ENCODE measurements at regions not wholly inside any gene's neighbourhood (a gene's known extent, or its start where the extent isn't known, plus 50 kb on each side); places are given as distances from the start of the nearest gene placed in this dataset.

DNA sequence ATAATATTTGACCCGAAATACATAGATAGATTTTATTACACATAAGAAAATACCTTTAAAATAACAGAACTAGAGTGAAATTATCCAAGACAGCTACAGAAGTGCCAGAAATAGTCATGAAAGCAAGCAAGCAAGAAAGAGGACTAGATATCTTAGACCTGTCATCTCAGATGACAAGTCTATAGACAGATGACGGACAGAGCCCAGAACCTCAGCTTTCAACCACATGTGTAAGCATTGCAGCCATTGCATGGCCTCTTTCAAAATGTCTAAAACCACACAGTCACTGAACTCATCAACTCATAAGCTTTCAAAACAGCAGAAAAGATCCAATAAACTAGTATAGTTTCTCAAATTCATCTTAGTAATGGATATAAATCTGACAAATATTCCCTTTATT, 59.8 kb upstream of the FHIT start:
- no peaks in the 10 kb centered on the region for H3K36me3 ChIP-seq
- no peak overlapping the region for H3K4me3 ChIP-seq (ENCODE audit: low read depth, low read length)
- H3K27ac ChIP-seq: no peak overlapping the region
- TF ChIP-seq, protein P1, sequence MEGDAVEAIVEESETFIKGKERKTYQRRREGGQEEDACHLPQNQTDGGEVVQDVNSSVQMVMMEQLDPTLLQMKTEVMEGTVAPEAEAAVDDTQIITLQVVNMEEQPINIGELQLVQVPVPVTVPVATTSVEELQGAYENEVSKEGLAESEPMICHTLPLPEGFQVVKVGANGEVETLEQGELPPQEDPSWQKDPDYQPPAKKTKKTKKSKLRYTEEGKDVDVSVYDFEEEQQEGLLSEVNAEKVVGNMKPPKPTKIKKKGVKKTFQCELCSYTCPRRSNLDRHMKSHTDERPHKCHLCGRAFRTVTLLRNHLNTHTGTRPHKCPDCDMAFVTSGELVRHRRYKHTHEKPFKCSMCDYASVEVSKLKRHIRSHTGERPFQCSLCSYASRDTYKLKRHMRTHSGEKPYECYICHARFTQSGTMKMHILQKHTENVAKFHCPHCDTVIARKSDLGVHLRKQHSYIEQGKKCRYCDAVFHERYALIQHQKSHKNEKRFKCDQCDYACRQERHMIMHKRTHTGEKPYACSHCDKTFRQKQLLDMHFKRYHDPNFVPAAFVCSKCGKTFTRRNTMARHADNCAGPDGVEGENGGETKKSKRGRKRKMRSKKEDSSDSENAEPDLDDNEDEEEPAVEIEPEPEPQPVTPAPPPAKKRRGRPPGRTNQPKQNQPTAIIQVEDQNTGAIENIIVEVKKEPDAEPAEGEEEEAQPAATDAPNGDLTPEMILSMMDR (IDR thresholded peaks at IDR 0.05; ENCODE audit: low read depth, low read length): no peak
- DNase-seq: no peak
- H3K9me3 ChIP-seq (ENCODE audit: severe bottlenecking): no peaks in the 10 kb centered on the region
- H3K27me3 ChIP-seq (ENCODE audit: insufficient read depth, low read depth, severe bottlenecking): no peaks in the 10 kb centered on the region

DNA sequence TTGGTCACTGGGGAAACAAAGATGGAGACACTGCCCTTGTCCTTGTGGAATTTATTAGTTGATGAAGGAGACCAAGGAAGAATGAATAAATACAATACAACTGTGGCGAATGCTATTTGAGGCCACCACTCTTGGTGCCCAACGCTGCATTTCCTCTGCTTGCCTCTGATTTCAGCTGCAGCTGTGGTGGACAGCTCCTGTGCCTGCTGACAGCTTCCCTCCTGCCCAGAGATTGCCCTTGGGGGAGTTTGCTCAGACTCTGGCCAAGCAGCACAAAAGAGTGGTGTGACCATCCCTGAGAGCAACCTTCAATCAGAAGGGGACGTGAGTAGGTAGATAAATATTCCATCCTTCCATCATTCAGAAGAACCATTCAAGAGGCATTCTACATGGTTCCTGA, 64.6 kb upstream of the FHIT start:
- Histone ChIP-seq H3K4me3 (ENCODE audit: low read depth, low read length) (no peak overlapping the region), H3K9me3 (ENCODE audit: severe bottlenecking) (no peaks in the 10 kb centered on the region), H3K27ac (no peak overlapping the region), H3K36me3 (no peaks in the 10 kb centered on the region), H3K27me3 (ENCODE audit: insufficient read depth, low read depth, severe bottlenecking) (no peaks in the 10 kb centered on the region)
- DNase-seq: no peak
- TF ChIP-seq, protein P1 (IDR thresholded peaks at IDR 0.05; ENCODE audit: low read depth, low read length): no peak

DNA sequence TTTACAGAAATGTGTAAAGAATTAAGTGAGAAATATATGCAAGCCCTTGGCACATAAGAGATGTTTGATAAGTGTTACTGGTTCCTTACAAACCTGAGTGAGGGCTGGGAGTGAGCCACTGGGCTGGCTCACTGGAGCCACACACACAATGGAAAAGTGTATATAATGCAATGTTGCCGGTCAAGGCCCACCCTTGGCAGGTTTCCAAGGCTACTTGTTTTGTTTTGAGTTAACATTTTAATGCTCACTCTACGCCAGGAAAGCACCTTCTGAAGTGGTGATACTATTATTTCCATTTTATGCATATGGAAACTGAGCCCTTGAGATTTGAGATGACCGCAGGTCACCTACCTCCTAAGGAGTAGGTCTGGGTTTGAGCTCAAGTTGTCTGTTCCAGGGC, 71.8 kb upstream of the FHIT start:
- no peaks in the 10 kb centered on the region for H3K27me3 ChIP-seq (ENCODE audit: insufficient read depth, low read depth, severe bottlenecking)
- TF ChIP-seq, protein P1 (IDR thresholded peaks at IDR 0.05; ENCODE audit: low read depth, low read length): no peak
- no peak for DNase-seq

DNA sequence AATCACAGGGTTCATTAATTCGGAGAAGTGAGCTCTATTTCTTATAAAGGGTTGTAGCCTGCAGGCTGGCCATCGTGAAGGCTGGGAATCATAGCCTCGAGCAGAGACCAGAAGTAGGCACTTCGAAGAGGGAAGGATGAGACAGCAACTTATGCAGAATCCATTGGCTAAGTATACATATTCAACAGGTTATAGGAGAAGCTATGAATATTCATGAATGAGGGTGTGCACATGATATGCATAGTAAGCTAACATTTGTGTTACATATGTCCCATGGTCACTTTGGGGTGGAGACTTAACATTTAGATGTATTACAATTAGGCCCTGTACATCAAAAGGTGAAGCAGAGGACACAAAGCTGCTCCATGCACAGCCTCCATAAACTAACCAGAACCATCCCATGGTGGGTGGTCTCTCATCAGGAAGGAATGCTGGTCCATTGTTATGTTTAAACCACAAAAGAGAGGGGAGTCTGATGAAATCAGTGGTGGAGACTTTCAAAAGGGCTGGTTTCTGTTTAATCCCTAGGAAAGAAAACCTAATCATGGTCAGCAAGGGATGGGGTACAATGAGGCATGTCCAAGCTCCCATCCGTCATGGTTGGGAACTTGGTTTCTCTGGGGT, 80.8 kb upstream of the FHIT start:
- DNase-seq: no peak

More for the DNA sequence above, 71.8 kb upstream of the FHIT start:
- H3K4me3 ChIP-seq (ENCODE audit: low read depth, low read length): no peak overlapping the region
- H3K36me3 ChIP-seq: no peaks in the 10 kb centered on the region
- no peak overlapping the region for H3K27ac ChIP-seq
- no peaks in the 10 kb centered on the region for H3K9me3 ChIP-seq (ENCODE audit: severe bottlenecking)

DNA sequence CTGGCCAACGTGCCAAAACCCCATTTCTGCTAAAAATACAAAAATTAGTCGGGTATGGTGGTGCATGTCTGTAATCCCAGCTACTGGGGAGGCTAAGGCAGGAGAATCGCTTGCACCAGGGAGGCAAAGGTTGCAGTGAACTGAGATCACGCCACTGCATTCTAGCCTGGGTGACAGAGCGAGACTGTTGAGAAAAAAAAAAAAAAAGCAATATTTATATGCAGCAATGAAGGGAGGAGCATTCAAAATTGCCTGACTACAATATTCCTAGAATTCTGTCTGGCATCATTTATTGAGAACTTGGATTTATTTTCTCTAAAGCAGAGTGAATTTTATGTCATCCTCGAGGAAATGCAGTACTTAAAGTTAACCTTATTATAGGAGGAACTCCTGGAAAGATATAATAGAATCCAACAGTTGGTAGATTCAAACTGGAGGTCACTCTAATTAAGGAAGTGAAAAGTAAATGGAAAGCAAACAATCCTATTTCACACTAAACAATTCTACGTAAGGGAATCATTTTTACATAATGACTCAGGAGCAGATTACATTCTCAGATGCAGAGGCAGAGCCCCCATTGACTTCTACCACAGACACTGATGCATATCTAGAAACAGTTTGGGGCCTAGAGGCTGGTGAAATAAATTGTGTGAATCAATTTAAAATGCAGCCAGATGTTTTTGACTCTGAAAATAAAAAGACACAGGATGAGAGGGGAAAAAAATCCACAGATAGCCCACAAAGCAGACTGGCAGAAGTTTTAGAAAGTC, 82.1 kb upstream of the FHIT start:
- H3K27me3 ChIP-seq (ENCODE audit: insufficient read depth, low read depth, severe bottlenecking): no peaks in the 10 kb centered on the region
- no peaks in the 10 kb centered on the region for H3K9me3 ChIP-seq (ENCODE audit: severe bottlenecking)
- DNase-seq: no peak
- TF ChIP-seq, protein P1 (IDR thresholded peaks at IDR 0.05; ENCODE audit: low read depth, low read length): no peak
- H3K27ac ChIP-seq: no peak overlapping the region
- H3K36me3 ChIP-seq: no peaks in the 10 kb centered on the region
- no peak overlapping the region for H3K4me3 ChIP-seq (ENCODE audit: low read depth, low read length)

More for the DNA sequence above, 80.8 kb upstream of the FHIT start:
- Histone ChIP-seq H3K27me3 (ENCODE audit: insufficient read depth, low read depth, severe bottlenecking) (no peaks in the 10 kb centered on the region), H3K9me3 (ENCODE audit: severe bottlenecking) (no peaks in the 10 kb centered on the region), H3K4me3 (ENCODE audit: low read depth, low read length) (no peak overlapping the region), H3K36me3 (no peaks in the 10 kb centered on the region), H3K27ac (no peak overlapping the region)
- TF ChIP-seq, protein P1 (IDR thresholded peaks at IDR 0.05; ENCODE audit: low read depth, low read length): no peak

Data from WERI-Rb-1 (cell line).